ENCODE measurements at regions not wholly inside any gene's neighbourhood (a gene's known extent, or its start where the extent isn't known, plus 50 kb on each side); places are given as distances from the start of the nearest gene placed in this dataset.
"Not testable (repeated sequence)": the region's sequence is repeated elsewhere in the genome, so short reads cannot be mapped to it uniquely, and the experiment has no call there.

- Histone ChIP-seq H3K27me3 (no peaks in the 10 kb centered on the region), H3K36me3 (no peaks in the 10 kb centered on the region), H3K9me3 (no peaks in the 10 kb centered on the region), H3K4me3 (no peak overlapping the region), H3K27ac (no peak overlapping the region), H3K4me1 (no peaks in the 10 kb centered on the region)
- DNase-seq (no peak), ATAC-seq (no peak), FAIRE-seq (no peak)
- no peak for TF ChIP-seq CTCF (IDR thresholded peaks at IDR 0.05)
- intact Hi-C loops (cut with DNase I), result no loop called here
- WGBS, 2 donors, result 66 to 92% methylated on average over 7 of the region's 7 CpGs
Measured at GRCh38 chr2:129828792-129829191, 150.7 kb upstream of the RAB6C start.

- H3K4me1 ChIP-seq, result no peaks in the 10 kb centered on the region
- DNase-seq, result no peak
- no peak for FAIRE-seq
- H3K36me3 ChIP-seq, result no peaks in the 10 kb centered on the region
- H3K9me3 ChIP-seq, result no peaks in the 10 kb centered on the region
- no peaks in the 10 kb centered on the region for H3K27me3 ChIP-seq
- no peak overlapping the region for H3K4me3 ChIP-seq
- no peak overlapping the region for H3K27ac ChIP-seq
- ATAC-seq, result no peak
- TF ChIP-seq CTCF (IDR thresholded peaks at IDR 0.05), result no peak
- WGBS, 2 donors, result 78 to 92% methylated on average over 3 of the region's 3 CpGs
- intact Hi-C loops (cut with DNase I), result no loop called here
Measured at GRCh38 chr2:129829588-129829987, 149.9 kb upstream of the RAB6C start.

GRCh38 chr2:129831018-129831417 lies 148.4 kb upstream of the RAB6C start:
- intact Hi-C loops (cut with DNase I), result no loop called here
- TF ChIP-seq CTCF (IDR thresholded peaks at IDR 0.05), result no peak
- H3K4me3 ChIP-seq, result no peak overlapping the region
- DNase-seq (no peak), FAIRE-seq (no peak), ATAC-seq (no peak)
- H3K9me3 ChIP-seq, result no peaks in the 10 kb centered on the region
- no peaks in the 10 kb centered on the region for H3K36me3 ChIP-seq
- no peaks in the 10 kb centered on the region for H3K27me3 ChIP-seq
- H3K27ac ChIP-seq, result no peak overlapping the region
- no peaks in the 10 kb centered on the region for H3K4me1 ChIP-seq
- WGBS, 2 donors, result 90 to 92% methylated on average over 2 of the region's 2 CpGs

GRCh38 chr2:129833465-129833864 lies 146.0 kb upstream of the RAB6C start:
- WGBS, 2 donors, result 89 to 94% methylated on average over 20 of the region's 20 CpGs

GRCh38 chr2:129847043-129847442 lies 132.4 kb upstream of the RAB6C start:
- Histone ChIP-seq H3K27ac (no peak overlapping the region), H3K4me1 (peaks cover 0 to 4% (median 0%) of the 10 kb centered on the region in 3 donors), H3K4me3 (no peak overlapping the region), H3K36me3 (no peaks in the 10 kb centered on the region), H3K9me3 (no peaks in the 10 kb centered on the region), H3K27me3 (no peaks in the 10 kb centered on the region)
- WGBS, 2 donors, result 36 to 60% methylated on average over 1 of the region's 1 CpG
- ATAC-seq, result no peak
- DNase-seq, result no peak
- no peak for TF ChIP-seq CTCF (IDR thresholded peaks at IDR 0.05)
- intact Hi-C loops (cut with DNase I), result no loop called here
- FAIRE-seq, result no peak

More at GRCh38 chr2:129833465-129833864, 146.0 kb upstream of the RAB6C start:
- H3K36me3 ChIP-seq; H3K4me3 ChIP-seq; H3K4me1 ChIP-seq; FAIRE-seq; H3K27me3 ChIP-seq; H3K27ac ChIP-seq; DNase-seq; intact Hi-C loops (cut with DNase I); ATAC-seq; H3K9me3 ChIP-seq: not testable (repeated sequence)

Measured in pancreas (tissue), 10 donors.